Pancreas (tissue), 10 donors: ENCODE measurements at regions not wholly inside any gene's neighbourhood (a gene's known extent, or its start where the extent isn't known, plus 50 kb on each side); places are given as distances from the start of the nearest gene placed in this dataset.

Source experiments
- ATAC-seq, 4 donors: fragments of 200-7000 bp; cut with Tn5 transposase; one replicate each; pipeline versions ENCODE4 v1.8.0 to v1.9.1; 2020; ENCODE audit warnings: mild to moderate bottlenecking in 4 of 4, moderate library complexity in 4 of 4
- DNase-seq, 6 donors: peaks; one replicate each; pipeline ENCODE4 v3.0.0-alpha.2; 2020
- FAIRE-seq: peaks from 2 replicates; lab custom pipeline; 2012; peaks lifted over from hg19 to GRCh38; lab: Jason Lieb, UNC
- H3K27ac ChIP-seq, 4 donors: fragments of 200-600 bp; sonication (generic); 1 replicate in 3 of 4; 2 replicates in 1 of 4; pipeline versions ENCODE4 v1.5.0 to v1.8.0; 2020
- H3K27me3 ChIP-seq, 4 donors: fragments of 200-600 bp; one replicate each; pipeline ENCODE4 v1.8.0; 2021
- H3K36me3 ChIP-seq, 3 donors: fragments of 200-600 bp; sonication (generic) in 1 of 3; one replicate each; pipeline versions ENCODE4 v1.5.0 to v1.8.0; 2020 to 2021
- H3K4me1 ChIP-seq, 3 donors: fragments of 200-600 bp; one replicate each; pipeline ENCODE4 v1.8.0; 2021
- H3K4me3 ChIP-seq, 4 donors: fragments of 200-600 bp; sonication (generic) in 2 of 4; one replicate each; pipeline versions ENCODE4 v1.5.0 to v1.8.0; 2020 to 2021
- H3K9me3 ChIP-seq, 4 donors: fragments of 200-600 bp; one replicate each; pipeline ENCODE4 v1.8.0; 2021
- CTCF ChIP-seq, 4 donors: fragments of 200-600 bp; sonication (generic) in 3 of 4; IDR thresholded peaks; one replicate each; pipeline versions ENCODE4 v1.5.0 to v1.8.0; 2021; ENCODE audit warnings: antibody characterized with exemption in 4 of 4
- WGBS, 2 donors: extraction: QIAGEN DNeasy Blood & Tissue Kit; methylation state at CpG; one replicate each; pipeline ENCODE4 v1.1.7; 2013; 5-methylcytosine and 5-hydroxymethylcytosine counted together
- intact Hi-C, 3 donors: fragments of 100-400 bp; cut with DNase I; formaldehyde crosslinking; loops; one replicate each; pipeline versions ENCODE4 v1.11.1 to v1.14.2; 2022
- donor health status: healthy with polysubstance abuse.
- donor health status: DM: no; HTN: no; CAD: no; lungs with moderate emphysema.
- donor health status: DM: no; HTN: no; CAD: no.
- donor health status: control.
- donor health status: control.
- donor health status: Bipolar disorder and iron deficiency.
- donor health status: DM: yes; HTN: yes; CAD: no.
- donor health status: DM: no; HTN: no; CAD: no.
- donor health status: DM: no; HTN: no; CAD: no.
- donor health status: DM: yes; HTN: yes; CAD: no.

- no peaks in the 10 kb centered on the region for H3K9me3 ChIP-seq
- TF ChIP-seq CTCF (IDR thresholded peaks at IDR 0.05), result no peak
- no peak for DNase-seq
- H3K27me3 ChIP-seq, result no peaks in the 10 kb centered on the region
- no peak for FAIRE-seq
- H3K4me1 ChIP-seq, result peaks cover 9 to 20% (median 14%) of the 10 kb centered on the region in 3 donors
- intact Hi-C loops, result loop anchor here in 1 of 3 donors (10.0 kb wide), 1 partner anchor 942 kb away; no protein-coding TSS in a partner anchor
- H3K36me3 ChIP-seq, result no peaks in the 10 kb centered on the region
- WGBS, 2 donors, result 72 to 81% methylated on average over 5 of the region's 5 CpGs
- no peak for ATAC-seq
- no peak overlapping the region for H3K27ac ChIP-seq
- no peak overlapping the region for H3K4me3 ChIP-seq
These were observed 58.6 kb downstream of the LIG4 start for GRCh38 chr13:108156749-108157148.

GRCh38 chr13:108155185-108156106 is 59.9 kb downstream of the LIG4 start:
- FAIRE-seq (peak; percentile 63), DNase-seq (peak in 5 of 6 donors; percentile 28 to 79 (median 66)), ATAC-seq (peak; percentile 74 to 87 (median 80))
- peak overlapping the region in 2 of 4 donors; percentile 4 to 65 for H3K27ac ChIP-seq
- intact Hi-C loops, result loop anchor here in 1 of 3 donors (10.0 kb wide), 1 partner anchor 941 kb away; no protein-coding TSS in a partner anchor
- H3K4me3 ChIP-seq, result no peak overlapping the region
- no peaks in the 10 kb centered on the region for H3K36me3 ChIP-seq
- no peaks in the 10 kb centered on the region for H3K9me3 ChIP-seq
- peaks cover 9 to 20% (median 14%) of the 10 kb centered on the region in 3 donors for H3K4me1 ChIP-seq
- 30 to 31% methylated on average over 16 of the region's 16 CpGs for WGBS, 2 donors
- TF ChIP-seq CTCF (IDR thresholded peaks at IDR 0.05), result peak; percentile 62 to 85 (median 78)
- H3K27me3 ChIP-seq, result no peaks in the 10 kb centered on the region

GRCh38 chr13:108154421-108154858 is 60.9 kb downstream of the LIG4 start:
- Histone ChIP-seq H3K9me3 (no peaks in the 10 kb centered on the region), H3K27me3 (no peaks in the 10 kb centered on the region), H3K36me3 (no peaks in the 10 kb centered on the region), H3K4me1 (peaks cover 9 to 20% (median 14%) of the 10 kb centered on the region in 3 donors), H3K4me3 (no peak overlapping the region), H3K27ac (peak overlapping the region; percentile 10 to 65 (median 48))
- ATAC-seq (peak; percentile 91 to 97 (median 96)), DNase-seq (peak in 3 of 6 donors; percentile 36 to 55 (median 46)), FAIRE-seq (no peak)
- no peak for TF ChIP-seq CTCF (IDR thresholded peaks at IDR 0.05)
- 16 to 21% methylated on average over 1 of the region's 1 CpG for WGBS, 2 donors
- intact Hi-C loops, result loop anchor here in 2 of 3 donors (5.0 to 10.0 kb wide), 2 partner anchors 940 to 942 kb away; no protein-coding TSS in a partner anchor

- no peaks in the 10 kb centered on the region for H3K36me3 ChIP-seq
- no peak for TF ChIP-seq CTCF (IDR thresholded peaks at IDR 0.05)
- FAIRE-seq (no peak), DNase-seq (no peak), ATAC-seq (no peak)
- WGBS, 2 donors, result 29 to 49% methylated on average over 2 of the region's 2 CpGs
- no peaks in the 10 kb centered on the region for H3K4me1 ChIP-seq
- intact Hi-C loops, result no loop called here
- H3K27me3 ChIP-seq, result no peaks in the 10 kb centered on the region
- H3K4me3 ChIP-seq, result peak overlapping the region in 1 of 4 donors; percentile 1
- H3K9me3 ChIP-seq, result no peaks in the 10 kb centered on the region
- no peak overlapping the region for H3K27ac ChIP-seq
These were observed 68.7 kb downstream of the LIG4 start for GRCh38 chr13:108146642-108147041.
